ENCODE measurements at regions not wholly inside any gene's neighbourhood (a gene's known extent, or its start where the extent isn't known, plus 50 kb on each side); places are given as distances from the start of the nearest gene placed in this dataset.
"Not testable (repeated sequence)": the region's sequence is repeated elsewhere in the genome, so short reads cannot be mapped to it uniquely, and the experiment has no call there.

GRCh38 chr3:184440151-184440550 is 60.3 kb downstream of the CHRD start:
- DNase-seq, result no peak
- no peaks in the 10 kb centered on the region for H3K9me3 Mint-ChIP-seq
- peaks cover 10% of the 10 kb centered on the region for H3K27me3 Mint-ChIP-seq (ENCODE audit: low read depth)
- ATAC-seq (replicated peaks in 1 of 2), result no peak
- no peaks in the 10 kb centered on the region for H3K36me3 Mint-ChIP-seq (ENCODE audit: insufficient read depth in 2 of 2)
- no peak overlapping the region for H3K4me3 Mint-ChIP-seq
- H3K27ac Mint-ChIP-seq, result no peak overlapping the region
- H3K4me1 Mint-ChIP-seq (ENCODE audit: low read depth), result no peaks in the 10 kb centered on the region

- H3K4me3 Mint-ChIP-seq, result no peak overlapping the region
Observed at GRCh38 chr3:184441202-184441900, 61.5 kb downstream of the CHRD start.

GRCh38 chr3:184443364-184443763 is 63.5 kb downstream of the CHRD start:
- no peak for DNase-seq
- ATAC-seq (replicated peaks in 1 of 2), result no peak
- Mint-ChIP-seq H3K27ac (no peak overlapping the region), H3K9me3 (no peaks in the 10 kb centered on the region), H3K4me1 (ENCODE audit: low read depth) (no peaks in the 10 kb centered on the region), H3K4me3 (no peak overlapping the region), H3K27me3 (ENCODE audit: low read depth) (peaks cover 10% of the 10 kb centered on the region), H3K36me3 (ENCODE audit: insufficient read depth in 2 of 2) (no peaks in the 10 kb centered on the region)

More at GRCh38 chr3:184441202-184441900, 61.5 kb downstream of the CHRD start:
- H3K27ac Mint-ChIP-seq, result no peak overlapping the region
- peaks cover 10% of the 10 kb centered on the region for H3K27me3 Mint-ChIP-seq (ENCODE audit: low read depth)
- no peak for DNase-seq
- H3K4me1 Mint-ChIP-seq (ENCODE audit: low read depth), result no peaks in the 10 kb centered on the region
- H3K9me3 Mint-ChIP-seq, result no peaks in the 10 kb centered on the region
- H3K36me3 Mint-ChIP-seq (ENCODE audit: insufficient read depth in 2 of 2), result no peaks in the 10 kb centered on the region
- ATAC-seq (replicated peaks in 1 of 2), result no peak

GRCh38 chr3:184443831-184444230 is 64.0 kb downstream of the CHRD start:
- Mint-ChIP-seq H3K4me1 (ENCODE audit: low read depth) (no peaks in the 10 kb centered on the region), H3K27ac (no peak overlapping the region)

GRCh38 chr3:184448321-184449160 is 68.7 kb downstream of the CHRD start:
- H3K4me1 Mint-ChIP-seq (ENCODE audit: low read depth), result no peaks in the 10 kb centered on the region
- no peak for DNase-seq
- H3K4me3 Mint-ChIP-seq, result no peak overlapping the region
- H3K27me3 Mint-ChIP-seq (ENCODE audit: low read depth), result no peaks in the 10 kb centered on the region
- no peak for ATAC-seq (replicated peaks in 1 of 2)
- H3K9me3 Mint-ChIP-seq, result no peaks in the 10 kb centered on the region
- no peak overlapping the region for H3K27ac Mint-ChIP-seq
- H3K36me3 Mint-ChIP-seq (ENCODE audit: insufficient read depth in 2 of 2), result no peaks in the 10 kb centered on the region

More at GRCh38 chr3:184443831-184444230, 64.0 kb downstream of the CHRD start:
- no peaks in the 10 kb centered on the region for H3K36me3 Mint-ChIP-seq (ENCODE audit: insufficient read depth in 2 of 2)
- DNase-seq (no peak), ATAC-seq (replicated peaks in 1 of 2) (no peak)
- H3K27me3 Mint-ChIP-seq (ENCODE audit: low read depth), result peaks cover 10% of the 10 kb centered on the region
- H3K9me3 Mint-ChIP-seq, result no peaks in the 10 kb centered on the region
- H3K4me3 Mint-ChIP-seq, result no peak overlapping the region

- Mint-ChIP-seq H3K4me3 (no peak overlapping the region), H3K27me3 (ENCODE audit: low read depth) (no peaks in the 10 kb centered on the region)
Observed at GRCh38 chr3:184449161-184449515, 69.3 kb downstream of the CHRD start.

GRCh38 chr3:184450547-184450946 is 70.7 kb downstream of the CHRD start:
- H3K4me1 Mint-ChIP-seq (ENCODE audit: low read depth), result no peaks in the 10 kb centered on the region
- no peak overlapping the region for H3K27ac Mint-ChIP-seq
- no peak overlapping the region for H3K4me3 Mint-ChIP-seq
- H3K27me3 Mint-ChIP-seq (ENCODE audit: low read depth), result no peaks in the 10 kb centered on the region
- H3K36me3 Mint-ChIP-seq (ENCODE audit: insufficient read depth in 2 of 2), result no peaks in the 10 kb centered on the region
- H3K9me3 Mint-ChIP-seq, result no peaks in the 10 kb centered on the region
- DNase-seq (no peak), ATAC-seq (replicated peaks in 1 of 2) (no peak)

More at GRCh38 chr3:184449161-184449515, 69.3 kb downstream of the CHRD start:
- DNase-seq (no peak), ATAC-seq (replicated peaks in 1 of 2) (no peak)
- H3K27ac Mint-ChIP-seq, result no peak overlapping the region
- no peaks in the 10 kb centered on the region for H3K4me1 Mint-ChIP-seq (ENCODE audit: low read depth)
- H3K9me3 Mint-ChIP-seq, result no peaks in the 10 kb centered on the region
- H3K36me3 Mint-ChIP-seq (ENCODE audit: insufficient read depth in 2 of 2), result no peaks in the 10 kb centered on the region

- Mint-ChIP-seq H3K27ac (no peak overlapping the region), H3K9me3 (no peaks in the 10 kb centered on the region)
Observed at GRCh38 chr3:184453296-184453695, 73.4 kb downstream of the CHRD start.

GRCh38 chr3:184455991-184456390 is 76.1 kb downstream of the CHRD start:
- Mint-ChIP-seq H3K27me3 (ENCODE audit: low read depth) (no peaks in the 10 kb centered on the region), H3K36me3 (ENCODE audit: insufficient read depth in 2 of 2) (peaks cover 0 to 2% of the 10 kb centered on the region in 2 donors), H3K4me3 (no peak overlapping the region), H3K4me1 (ENCODE audit: low read depth) (no peaks in the 10 kb centered on the region), H3K27ac (no peak overlapping the region), H3K9me3 (no peaks in the 10 kb centered on the region)
- no peak for DNase-seq
- ATAC-seq (replicated peaks in 1 of 2), result no peak

More at GRCh38 chr3:184453296-184453695, 73.4 kb downstream of the CHRD start:
- Mint-ChIP-seq H3K27me3 (ENCODE audit: low read depth) (no peaks in the 10 kb centered on the region), H3K4me3 (no peak overlapping the region), H3K36me3 (ENCODE audit: insufficient read depth in 2 of 2) (no peaks in the 10 kb centered on the region), H3K4me1 (ENCODE audit: low read depth) (no peaks in the 10 kb centered on the region)
- DNase-seq (no peak), ATAC-seq (replicated peaks in 1 of 2) (no peak)

GRCh38 chr3:184456476-184456875 is 76.6 kb downstream of the CHRD start:
- Mint-ChIP-seq H3K4me1 (ENCODE audit: low read depth) (no peaks in the 10 kb centered on the region), H3K9me3 (no peaks in the 10 kb centered on the region), H3K36me3 (ENCODE audit: insufficient read depth in 2 of 2) (peaks cover 0 to 2% of the 10 kb centered on the region in 2 donors), H3K4me3 (no peak overlapping the region), H3K27ac (no peak overlapping the region), H3K27me3 (ENCODE audit: low read depth) (peaks cover 1% of the 10 kb centered on the region)
- ATAC-seq (replicated peaks in 1 of 2) (no peak), DNase-seq (no peak)

GRCh38 chr3:184457329-184457728 is 77.5 kb downstream of the CHRD start:
- no peak overlapping the region for H3K4me3 Mint-ChIP-seq
- H3K4me1 Mint-ChIP-seq (ENCODE audit: low read depth), result no peaks in the 10 kb centered on the region
- no peak overlapping the region for H3K27ac Mint-ChIP-seq
- DNase-seq, result no peak
- peaks cover 7% of the 10 kb centered on the region for H3K27me3 Mint-ChIP-seq (ENCODE audit: low read depth)
- H3K9me3 Mint-ChIP-seq, result no peaks in the 10 kb centered on the region
- H3K36me3 Mint-ChIP-seq (ENCODE audit: insufficient read depth in 2 of 2), result peaks cover 0 to 2% of the 10 kb centered on the region in 2 donors
- ATAC-seq (replicated peaks in 1 of 2), result peak in 1 of 2 donors; percentile 41

GRCh38 chr3:184457784-184458377 is 78.0 kb downstream of the CHRD start:
- H3K27me3 Mint-ChIP-seq (ENCODE audit: low read depth); H3K9me3 Mint-ChIP-seq; DNase-seq; H3K27ac Mint-ChIP-seq; H3K36me3 Mint-ChIP-seq (ENCODE audit: insufficient read depth in 2 of 2); ATAC-seq (replicated peaks in 1 of 2); H3K4me3 Mint-ChIP-seq; H3K4me1 Mint-ChIP-seq (ENCODE audit: low read depth): not testable (repeated sequence)

- DNase-seq (no peak), ATAC-seq (replicated peaks in 1 of 2) (no peak)
- H3K9me3 Mint-ChIP-seq, result no peaks in the 10 kb centered on the region
- H3K36me3 Mint-ChIP-seq (ENCODE audit: insufficient read depth in 2 of 2), result peaks cover 0 to 2% of the 10 kb centered on the region in 2 donors
- no peak overlapping the region for H3K4me3 Mint-ChIP-seq
- H3K4me1 Mint-ChIP-seq (ENCODE audit: low read depth), result no peaks in the 10 kb centered on the region
- H3K27me3 Mint-ChIP-seq (ENCODE audit: low read depth), result peaks cover 7% of the 10 kb centered on the region
- H3K27ac Mint-ChIP-seq, result no peak overlapping the region
Observed at GRCh38 chr3:184459355-184459754, 79.5 kb downstream of the CHRD start.
